IMR-90 (cell line): ENCODE measurements at regions not wholly inside any gene's neighbourhood (a gene's known extent, or its start where the extent isn't known, plus 50 kb on each side); places are given as distances from the start of the nearest gene placed in this dataset.

Experiments
- ATAC-seq: fragments of 200-7000 bp; cut with Tn5 transposase; 2 replicates; pipeline ENCODE4 v1.9.1; 2020; ENCODE audit warnings: low read depth, mild to moderate bottlenecking, moderate library complexity
- BruUV-seq: library from RNA; stranded (reverse); fragments of 400-500 nt; replicated peaks from 2 replicates; lab custom pipeline; 2021; lab: Mats Ljungman, UMichigan
- CTCF ChIA-PET: fragments of 300-600 bp; formaldehyde crosslinking; extraction: SDS; loops from one replicate; lab custom pipeline; 2021; ENCODE audit warnings: antibody characterized with exemption; lab: Yijun Ruan, JAX
- POLR2A ChIA-PET: fragments of 300-600 bp; sonication (Branson Sonifier 250); formaldehyde crosslinking; loops from one replicate; lab custom pipeline; 2022; ENCODE audit warnings: antibody characterized with exemption; ENCODE audit not compliant: unreplicated experiment; lab: Charles Lee
- DNase-seq: peaks from one replicate; pipeline ENCODE4 v3.0.0; 2013
- H2AFZ ChIP-seq: replicated peaks from 2 replicates; pipeline ENCODE3; 2013; ENCODE audit warnings: low read length, mild to moderate bottlenecking; ENCODE audit not compliant: poor library complexity
- H2AK5ac ChIP-seq: 2 replicates; pipeline ENCODE4 v1.6.1; 2013; ENCODE audit warnings: low read depth, low read length, inconsistent platforms
- H2AK9ac ChIP-seq: replicated peaks from 2 replicates; pipeline ENCODE3; 2013; ENCODE audit warnings: mild to moderate bottlenecking, low read depth, low read length, moderate library complexity; ENCODE audit not compliant: poor library complexity
- H2BK120ac ChIP-seq: 2 replicates; pipeline ENCODE4 v1.6.1; 2013; ENCODE audit warnings: low read depth, low read length, inconsistent platforms
- H2BK15ac ChIP-seq: 3 replicates; pipeline ENCODE4 v1.6.1; 2013; ENCODE audit warnings: low read depth, low read length, inconsistent platforms
- H2BK20ac ChIP-seq: 2 replicates; pipeline ENCODE4 v1.6.1; 2013; ENCODE audit warnings: low read depth, mild to moderate bottlenecking, inconsistent platforms, low read length, moderate library complexity
- H2BK5ac ChIP-seq: 2 replicates; pipeline ENCODE4 v1.6.1; 2013; ENCODE audit warnings: mild to moderate bottlenecking, low read depth, low read length, inconsistent platforms; ENCODE audit not compliant: poor library complexity, severe bottlenecking
- H3K14ac ChIP-seq: replicated peaks from 2 replicates; pipeline ENCODE4 v1.6.1; 2013; ENCODE audit warnings: low read depth, low read length, inconsistent platforms
- H3K18ac ChIP-seq: 2 replicates; pipeline ENCODE4 v1.6.1; 2013; ENCODE audit warnings: low read depth, low read length, control low read depth
- H3K23ac ChIP-seq: 2 replicates; pipeline ENCODE4 v1.6.1; 2013; ENCODE audit warnings: low read depth, low read length, inconsistent platforms
- H3K27ac ChIP-seq: 2 replicates; pipeline ENCODE4 v1.5.1; 2013; ENCODE audit warnings: mild to moderate bottlenecking, control low read depth, low read length; ENCODE audit not compliant: insufficient read depth
- H3K27me3 ChIP-seq: 2 replicates; pipeline ENCODE4 v1.6.1; 2013; ENCODE audit warnings: low read length; ENCODE audit not compliant: control insufficient read depth, insufficient read depth
- H3K36me3 ChIP-seq: 2 replicates; pipeline ENCODE4 v1.6.1; 2013; ENCODE audit warnings: low read length, mixed read lengths; ENCODE audit not compliant: control insufficient read depth, insufficient read depth
- H3K4ac ChIP-seq: 2 replicates; pipeline ENCODE4 v1.6.1; 2013; ENCODE audit warnings: low read depth, low read length, inconsistent platforms
- H3K4me1 ChIP-seq: 2 replicates; pipeline ENCODE4 v1.6.1; 2013; ENCODE audit warnings: low read length, mixed read lengths; ENCODE audit not compliant: control insufficient read depth, insufficient read depth
- H3K4me2 ChIP-seq: 2 replicates; pipeline ENCODE4 v1.6.1; 2013; ENCODE audit warnings: low read depth, mild to moderate bottlenecking, control low read depth, low read length, moderate library complexity
- H3K4me3 ChIP-seq: 2 replicates; pipeline ENCODE4 v1.5.1; 2013; ENCODE audit warnings: low read depth, mild to moderate bottlenecking, control low read depth, low read length, moderate library complexity; ENCODE audit not compliant: insufficient read depth
- H3K56ac ChIP-seq: 2 replicates; pipeline ENCODE4 v1.6.1; 2013; ENCODE audit warnings: low read length, inconsistent platforms; ENCODE audit not compliant: insufficient read depth; ENCODE audit errors: extremely low read depth
- H3K79me1 ChIP-seq, 2 experiments: 2 replicates each; pipeline ENCODE4 v1.6.1; 2013; ENCODE audit warnings: low read length in 2 of 2, inconsistent platforms in 1 of 2, low read depth in 1 of 2
- H3K9ac ChIP-seq: 2 replicates; pipeline ENCODE4 v1.6.1; 2013; ENCODE audit warnings: low read depth, low read length, control low read depth
- H3K9me1 ChIP-seq: 2 replicates; pipeline ENCODE4 v1.6.1; 2013; ENCODE audit warnings: low read length, inconsistent platforms; ENCODE audit not compliant: insufficient read depth
- H3K9me3 ChIP-seq: 2 replicates; pipeline ENCODE4 v1.6.1; 2013; ENCODE audit warnings: low read length; ENCODE audit not compliant: control insufficient read depth, insufficient read depth
- H4K20me1 ChIP-seq: 2 replicates; pipeline ENCODE4 v1.6.1; 2013; ENCODE audit warnings: low read length, inconsistent platforms; ENCODE audit not compliant: insufficient read depth
- H4K5ac ChIP-seq: 2 replicates; pipeline ENCODE4 v1.6.1; 2013; ENCODE audit warnings: mild to moderate bottlenecking, low read depth, low read length, control low read depth
- H4K8ac ChIP-seq, 2 experiments: 2 replicates each; pipeline ENCODE4 v1.6.1; 2013; ENCODE audit warnings: low read depth in 2 of 2, low read length in 2 of 2, control low read depth in 1 of 2, inconsistent platforms in 1 of 2
- H4K91ac ChIP-seq: 2 replicates; pipeline ENCODE4 v1.6.1; 2013; ENCODE audit warnings: low read depth, low read length, inconsistent platforms; ENCODE audit not compliant: insufficient read depth
- CHD1 ChIP-seq: IDR thresholded peaks from 2 replicates; pipeline ENCODE4 v1.6.1; 2012; ENCODE audit warnings: low read depth, low read length, improper control_type of control experiment
- FOS ChIP-seq: fragments of 150-350 bp; IDR thresholded peaks from 2 replicates; pipeline ENCODE4 v1.6.1; 2016; ENCODE audit warnings: low read depth, low read length
- MAFK ChIP-seq: IDR thresholded peaks from 2 replicates; pipeline ENCODE4 v1.6.1; 2012; ENCODE audit warnings: low read depth, low read length, improper control_type of control experiment
- MAZ ChIP-seq: IDR thresholded peaks from 2 replicates; pipeline ENCODE4 v1.6.1; 2012; ENCODE audit warnings: low read depth, mild to moderate bottlenecking, low read length, improper control_type of control experiment, moderate library complexity, borderline replicate concordance
- MXI1 ChIP-seq: IDR thresholded peaks from 2 replicates; pipeline ENCODE4 v1.6.1; 2012; ENCODE audit warnings: low read depth, mild to moderate bottlenecking, low read length, moderate library complexity, borderline replicate concordance
- NFE2L2 ChIP-seq: fragments of 150-350 bp; IDR thresholded peaks from 2 replicates; pipeline ENCODE4 v1.6.1; 2016; ENCODE audit warnings: low read depth, mild to moderate bottlenecking, low read length
- RAD21 ChIP-seq: IDR thresholded peaks from 2 replicates; pipeline ENCODE4 v1.6.1; 2012; ENCODE audit warnings: low read length, improper control_type of control experiment
- RFX5 ChIP-seq: IDR thresholded peaks from 2 replicates; pipeline ENCODE4 v1.8.0; 2012; ENCODE audit warnings: low read depth, mild to moderate bottlenecking, low read length, moderate library complexity
- SMC3 ChIP-seq: fragments of 150-350 bp; IDR thresholded peaks from 2 replicates; pipeline ENCODE4 v1.6.1; 2016; ENCODE audit warnings: low read depth, mild to moderate bottlenecking, antibody characterized with exemption, low read length, moderate library complexity
- USF2 ChIP-seq: fragments of 150-350 bp; IDR thresholded peaks from 2 replicates; pipeline ENCODE4 v1.6.1; 2017; ENCODE audit warnings: mild to moderate bottlenecking, antibody characterized with exemption, low read length, low read depth
- WGBS, 2 experiments: methylation state at CpG; one replicate each; pipeline versions ENCODE4 v1.1.5 to v1.1.7; 2013; ENCODE audit warnings: missing lambda C conversion rate in 2 of 2; ENCODE audit not compliant: insufficient read length in 1 of 2; ENCODE audit errors: extremely low coverage in 2 of 2; 5-methylcytosine and 5-hydroxymethylcytosine counted together
- dilution Hi-C: fragments of 300-500 bp; cut with HindIII; formaldehyde crosslinking; loops from one replicate; pipeline ENCODE4 v1.14.3; 2018; ENCODE audit warnings: low sequenced_read_pairs; ENCODE audit not compliant: unreplicated experiment
- in situ Hi-C: fragments of 300-500 bp; cut with MboI; formaldehyde crosslinking; loops from 3 replicates; pipeline ENCODE4 v1.14.3; 2019; ENCODE audit warnings: low sequenced_read_pairs, inconsistent platforms, mixed read lengths
- intact Hi-C: fragments of 100-400 bp; cut with micrococcal nuclease; formaldehyde crosslinking; loops from 2 replicates; pipeline ENCODE4 v1.10.0; 2022

- dilution Hi-C loops: no loop called here
- BruUV-seq: no TSS peak
- Histone ChIP-seq H3K14ac (no peak overlapping the region), H3K4me2 (no peak overlapping the region), H3K4ac (no peak overlapping the region), H3K9me3 (no peaks in the 10 kb centered on the region), H3K4me1 (no peaks in the 10 kb centered on the region), H2AK9ac (no peak overlapping the region), H3K9me1 (no peaks in the 10 kb centered on the region), H3K4me3 (no peak overlapping the region), H4K5ac (no peak overlapping the region), H3K36me3 (no peaks in the 10 kb centered on the region), H3K27me3 (peaks cover 33% of the 10 kb centered on the region), H3K27ac (no peak overlapping the region), H3K9ac (no peak overlapping the region), H2AK5ac (no peak overlapping the region), H2BK5ac (no peak overlapping the region), H3K79me1 (no peaks in the 10 kb centered on the region), H2BK120ac (no peak overlapping the region), H4K8ac (no peak overlapping the region), H4K91ac (no peak overlapping the region), H2BK20ac (no peak overlapping the region), H3K18ac (no peak overlapping the region), H4K20me1 (no peaks in the 10 kb centered on the region), H2BK15ac (no peak overlapping the region), H2AFZ (no peak overlapping the region), H3K23ac (no peak overlapping the region), H3K56ac (no peak overlapping the region)
- ATAC-seq (no peak), DNase-seq (no peak)
- CTCF ChIA-PET: interaction anchor here (0.6 kb wide), 1 partner anchor 662 kb away, joined by 4 read pairs; no protein-coding TSS in a partner anchor
- in situ Hi-C loops: no loop called here
- no CpG with 5 or more reads among the region's 5 CpGs for WGBS, 2 experiments
- no peak for TF ChIP-seq CHD1
- no peak for TF ChIP-seq NFE2L2
- TF ChIP-seq USF2: no peak
- no peak for TF ChIP-seq FOS
- TF ChIP-seq SMC3: no peak
- TF ChIP-seq MXI1: no peak
- TF ChIP-seq MAZ: no peak
- TF ChIP-seq MAFK: no peak
- no peak for TF ChIP-seq RAD21
- TF ChIP-seq RFX5: no peak
- POLR2A ChIA-PET: no interaction called here
- intact Hi-C loops: no loop called here
These were observed 318.5 kb downstream of the CDC5L start for GRCh38 chr6:44706011-44706410.
